H1 (cell line): ENCODE measurements at regions not wholly inside any gene's neighbourhood (a gene's known extent, or its start where the extent isn't known, plus 50 kb on each side); places are given as distances from the start of the nearest gene placed in this dataset.
"Not testable (repeated sequence)": the region's sequence is repeated elsewhere in the genome, so short reads cannot be mapped to it uniquely, and the experiment has no call there.

Experiments used
- CTCF ChIA-PET: fragments of 300-600 bp; sonication (Branson Sonifier 250); formaldehyde crosslinking; loops from one replicate; lab custom pipeline; 2021; ENCODE audit not compliant: partially characterized antibody; lab: Charles Lee
- POLR2A ChIA-PET: fragments of 300-600 bp; sonication (Branson Sonifier 250); formaldehyde crosslinking; loops from one replicate; lab custom pipeline; 2021; ENCODE audit warnings: inconsistent platforms; ENCODE audit not compliant: partially characterized antibody; lab: Charles Lee
- DNase-seq, 2 experiments: peaks; one replicate each; pipeline versions ENCODE4 v3.0.0 to v3.0.0-alpha.2; 2010 to 2022; ENCODE audit warnings: low spot score in 2 of 2, low read depth in 1 of 2, mixed read lengths in 1 of 2
- FAIRE-seq: peaks from 2 replicates; lab custom pipeline; 2011; peaks lifted over from hg19 to GRCh38; lab: Jason Lieb, UNC
- H2AFZ ChIP-seq: 2 replicates; pipeline ENCODE4 v1.8.1; 2012; ENCODE audit warnings: low read length, inconsistent platforms
- H2AK5ac ChIP-seq: 2 replicates; pipeline ENCODE4 v1.6.1; 2013; ENCODE audit warnings: low read depth, low read length
- H2BK120ac ChIP-seq: replicated peaks from 2 replicates; pipeline ENCODE3; 2013; ENCODE audit warnings: low read depth, low read length, inconsistent platforms
- H2BK12ac ChIP-seq: 2 replicates; pipeline ENCODE4 v1.6.1; 2013; ENCODE audit warnings: low read depth, low read length
- H2BK15ac ChIP-seq: 2 replicates; pipeline ENCODE4 v1.6.1; 2013; ENCODE audit warnings: low read length
- H2BK20ac ChIP-seq: 2 replicates; pipeline ENCODE4 v1.6.1; 2013; ENCODE audit warnings: low read length
- H2BK5ac ChIP-seq: 2 replicates; pipeline ENCODE4 v1.6.1; 2013; ENCODE audit warnings: low read depth, low read length
- H3K14ac ChIP-seq: 2 replicates; pipeline ENCODE4 v1.6.1; 2013; ENCODE audit warnings: inconsistent platforms; ENCODE audit not compliant: insufficient read length
- H3K18ac ChIP-seq: 2 replicates; pipeline ENCODE4 v1.6.1; 2013; ENCODE audit warnings: low read length; ENCODE audit errors: extremely low read depth
- H3K23ac ChIP-seq: 2 replicates; pipeline ENCODE4 v1.6.1; 2013; ENCODE audit warnings: inconsistent platforms; ENCODE audit not compliant: insufficient read length
- H3K23me2 ChIP-seq: 2 replicates; pipeline ENCODE4 v1.6.1; 2013; ENCODE audit warnings: low read depth, low read length
- H3K27ac ChIP-seq: 2 replicates; pipeline ENCODE4 v1.6.1; 2011; ENCODE audit warnings: low read depth, low read length, inconsistent platforms
- H3K27me3 ChIP-seq, 4 experiments: replicated peaks in 1 of 4; 1 replicate in 1 of 4; 2 replicates in 3 of 4; pipeline versions ENCODE4 v1.6.1 to v1.8.1; 2011 to 2013; ENCODE audit warnings: low read length in 3 of 4, mild to moderate bottlenecking in 3 of 4, inconsistent platforms in 2 of 4, mixed read lengths in 2 of 4, moderate library complexity in 1 of 4; ENCODE audit not compliant: control insufficient read depth in 3 of 4, insufficient read depth in 3 of 4; ENCODE audit errors: extremely low read depth in 1 of 4
- H3K36me3 ChIP-seq, 4 experiments: 2 replicates each; pipeline versions ENCODE4 v1.6.1 to v1.8.1; 2011 to 2013; ENCODE audit warnings: mild to moderate bottlenecking in 4 of 4, low read length in 3 of 4, moderate library complexity in 2 of 4, control low read depth in 1 of 4, inconsistent platforms in 1 of 4; ENCODE audit not compliant: insufficient read depth in 4 of 4, control insufficient read depth in 2 of 4
- H3K4ac ChIP-seq: replicated peaks from 2 replicates; pipeline ENCODE3; 2013; ENCODE audit warnings: low read length, low read depth, mixed read lengths, inconsistent platforms; ENCODE audit not compliant: insufficient read length
- H3K4me1 ChIP-seq, 4 experiments: replicated peaks in 1 of 4; 1 replicate in 1 of 4; 2 replicates in 3 of 4; pipeline versions ENCODE4 v1.6.1 to v1.8.1; 2011 to 2013; ENCODE audit warnings: low read length in 3 of 4, inconsistent platforms in 2 of 4, mixed read lengths in 1 of 4; ENCODE audit not compliant: insufficient read depth in 4 of 4, control insufficient read depth in 3 of 4
- H3K4me2 ChIP-seq, 2 experiments: 2 replicates each; pipeline versions ENCODE4 v1.6.1 to v1.8.1; 2011 to 2013; ENCODE audit warnings: low read depth in 2 of 2, low read length in 2 of 2, control low read depth in 1 of 2, inconsistent platforms in 1 of 2, mild to moderate bottlenecking in 1 of 2; ENCODE audit not compliant: insufficient read depth in 1 of 2
- H3K4me3 ChIP-seq, 4 experiments: fragments of 200-600, 300-600 bp in 1 of 4; sonication (generic), shearing (Covaris generic), sonication (Bioruptor Twin) in 1 of 4; 2 replicates each; pipeline versions ENCODE4 v1.5.1 to v1.8.1; 2011 to 2016; ENCODE audit warnings: low read length in 4 of 4, low read depth in 3 of 4, control low read depth in 2 of 4, inconsistent platforms in 2 of 4, mild to moderate bottlenecking in 2 of 4, mixed read lengths in 1 of 4, moderate library complexity in 1 of 4; ENCODE audit not compliant: insufficient read depth in 2 of 4; ENCODE audit errors: extremely low read depth in 1 of 4
- H3K56ac ChIP-seq: replicated peaks from 2 replicates; pipeline ENCODE3; 2013; ENCODE audit warnings: low read depth, mild to moderate bottlenecking, mixed read lengths, low read length, inconsistent platforms; ENCODE audit not compliant: insufficient read length
- H3K79me1 ChIP-seq: 2 replicates; pipeline ENCODE4 v1.6.1; 2013; ENCODE audit warnings: low read depth, low read length, control low read depth
- H3K79me2 ChIP-seq, 2 experiments: 2 replicates each; pipeline versions ENCODE4 v1.6.1 to v1.8.1; 2012 to 2013; ENCODE audit warnings: low read length in 2 of 2, mild to moderate bottlenecking in 2 of 2, inconsistent platforms in 1 of 2; ENCODE audit not compliant: insufficient read depth in 2 of 2, control insufficient read depth in 1 of 2
- H3K9ac ChIP-seq, 4 experiments: replicated peaks in 1 of 4; 1 replicate in 1 of 4; 2 replicates in 3 of 4; pipeline versions ENCODE4 v1.6.1 to v1.8.1; 2011 to 2013; ENCODE audit warnings: low read depth in 3 of 4, low read length in 3 of 4, control low read depth in 2 of 4, mild to moderate bottlenecking in 2 of 4, moderate library complexity in 2 of 4, inconsistent platforms in 1 of 4; ENCODE audit errors: extremely low read depth in 1 of 4
- H3K9me3 ChIP-seq, 2 experiments: 2 replicates each; pipeline versions ENCODE4 v1.6.1 to v1.8.1; 2012 to 2013; ENCODE audit warnings: mild to moderate bottlenecking in 2 of 2, moderate library complexity in 2 of 2, control low read depth in 1 of 2, inconsistent platforms in 1 of 2, low read depth in 1 of 2, low read length in 1 of 2, mixed read lengths in 1 of 2; ENCODE audit not compliant: insufficient read depth in 2 of 2
- H4K20me1 ChIP-seq, 2 experiments: replicated peaks in 1 of 2; 2 replicates each; pipeline versions ENCODE3 to v1.8.1; 2011 to 2013; ENCODE audit warnings: inconsistent platforms in 2 of 2, low read length in 2 of 2, mild to moderate bottlenecking in 1 of 2; ENCODE audit not compliant: insufficient read depth in 2 of 2, control insufficient read depth in 1 of 2
- H4K5ac ChIP-seq: 2 replicates; pipeline ENCODE4 v1.6.1; 2013; ENCODE audit warnings: low read length, low read depth, mixed read lengths, inconsistent platforms; ENCODE audit not compliant: insufficient read length
- H4K8ac ChIP-seq: 2 replicates; pipeline ENCODE4 v1.8.0; 2013; ENCODE audit warnings: mild to moderate bottlenecking, moderate library complexity, low read length, inconsistent platforms; ENCODE audit not compliant: insufficient read depth; ENCODE audit errors: extremely low read depth
- H4K91ac ChIP-seq: replicated peaks from 2 replicates; pipeline ENCODE3; 2013; ENCODE audit warnings: low read length, mixed read lengths, inconsistent platforms; ENCODE audit not compliant: insufficient read length
- WGBS, 2 experiments: shearing (Covaris generic) in 1 of 2; methylation state at CpG; one replicate each; pipeline versions ENCODE4 v1.1.6 to v1.1.7; 2013 to 2015; ENCODE audit warnings: low lambda C conversion rate in 2 of 2, mixed read lengths in 2 of 2, inconsistent platforms in 1 of 2, low coverage in 1 of 2, missing lambda C conversion rate in 1 of 2; ENCODE audit not compliant: insufficient replicate concordance in 2 of 2, insufficient coverage in 1 of 2, insufficient read length in 1 of 2; ENCODE audit errors: extremely low coverage in 1 of 2, missing lambda C conversion rate in 1 of 2; 5-methylcytosine and 5-hydroxymethylcytosine counted together

DNA sequence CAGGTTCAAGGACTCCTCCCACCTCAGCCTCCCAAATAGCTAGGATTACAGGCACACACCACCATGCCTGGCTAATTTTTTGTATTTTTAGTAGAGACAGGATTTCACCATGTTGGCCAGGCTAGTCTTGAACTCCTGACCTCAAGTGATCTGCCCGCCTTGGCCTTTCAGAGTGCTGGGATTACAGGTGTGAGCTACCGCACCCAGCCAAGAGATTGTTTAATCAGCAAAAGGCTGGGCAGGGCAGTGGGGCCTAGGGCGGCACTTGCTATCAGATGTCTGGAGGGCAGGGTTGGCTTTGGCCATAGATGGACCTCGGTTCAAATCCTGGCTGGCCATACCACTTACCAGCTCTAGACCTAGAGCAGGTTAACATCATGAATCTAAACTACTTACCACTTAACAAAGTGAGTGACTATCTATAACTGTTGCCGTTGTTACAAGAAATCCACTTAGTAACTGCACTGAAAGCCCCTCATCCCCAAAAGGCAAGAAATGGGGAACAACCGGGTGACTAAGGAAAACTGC lies 60.9 kb upstream of the BCL2L14 start:
- not testable (repeated sequence) for FAIRE-seq, H3K9me3 ChIP-seq, H3K56ac ChIP-seq, H4K5ac ChIP-seq, H4K20me1 ChIP-seq, H3K79me2 ChIP-seq, H3K27ac ChIP-seq, H3K23me2 ChIP-seq, H2BK15ac ChIP-seq, H3K9ac ChIP-seq, H3K4me3 ChIP-seq, H3K79me1 ChIP-seq, H3K36me3 ChIP-seq, H3K14ac ChIP-seq, H3K4me2 ChIP-seq, H2AK5ac ChIP-seq, H3K27me3 ChIP-seq, DNase-seq, H2AFZ ChIP-seq, H4K8ac ChIP-seq, H3K23ac ChIP-seq
- 88% methylated on average over 6 of the region's 6 CpGs; no CpG with 5 or more reads in 1 of the 2 experiments for WGBS, 2 experiments
- Histone ChIP-seq H2BK12ac (peak overlapping the region; percentile 76; the same call in 1 of the 2 replicates), H2BK120ac (peak overlapping the region; percentile 96), H2BK5ac (peak overlapping the region; percentile 55; the same call in 1 of the 2 replicates), H4K91ac (peak overlapping the region; percentile 63), H3K18ac (peak overlapping the region; percentile 19; the same call in 1 of the 2 replicates), H3K4me1 (peaks cover 14 to 22% (median 19%) of the 10 kb centered on the region in 4 experiments), H2BK20ac (0 out of 2 replicates have a peak overlapping the region, but pooled peaks have one; percentile 10), H3K4ac (peak overlapping the region; percentile 57)
- POLR2A ChIA-PET: interaction anchor here (0.5 to 1.6 kb wide), 9 partner anchors 8 to 431 kb away, joined by 3 to 4 read pairs (median 3); no protein-coding TSS in a partner anchor
- CTCF ChIA-PET: interaction anchor here (0.6 to 4.6 kb wide), 31 partner anchors 8 to 511 kb away, joined by 3 to 39 read pairs (median 4); no protein-coding TSS in a partner anchor
